HCT116 (cell line): ENCODE measurements at regions not wholly inside any gene's neighbourhood (a gene's known extent, or its start where the extent isn't known, plus 50 kb on each side); places are given as distances from the start of the nearest gene placed in this dataset.

Source experiments
- ATF3 ChIP-seq: IDR thresholded peaks from 2 replicates; pipeline ENCODE4 v1.6.1; 2012
- ELF1 ChIP-seq: IDR thresholded peaks from 2 replicates; pipeline ENCODE4 v1.6.1; 2012; ENCODE audit warnings: low read depth, borderline replicate concordance
- EZH2 ChIP-seq: fragments of 200-600 bp; sonication (generic); IDR thresholded peaks from 2 replicates; pipeline ENCODE4 v1.6.1; 2017; ENCODE audit warnings: antibody characterized with exemption, mixed run types
- REST ChIP-seq: IDR thresholded peaks from 2 replicates; pipeline ENCODE4 v1.6.1; 2012; ENCODE audit warnings: low read depth

- no peak for TF ChIP-seq EZH2
- no peak for TF ChIP-seq REST
- no peak for TF ChIP-seq ELF1
- no peak for TF ChIP-seq ATF3
These were observed 110.3 kb upstream of the TRABD2B start for GRCh38 chr1:48107516-48107915.
